ENCODE measurements at regions not wholly inside any gene's neighbourhood (a gene's known extent, or its start where the extent isn't known, plus 50 kb on each side); places are given as distances from the start of the nearest gene placed in this dataset.

DNA sequence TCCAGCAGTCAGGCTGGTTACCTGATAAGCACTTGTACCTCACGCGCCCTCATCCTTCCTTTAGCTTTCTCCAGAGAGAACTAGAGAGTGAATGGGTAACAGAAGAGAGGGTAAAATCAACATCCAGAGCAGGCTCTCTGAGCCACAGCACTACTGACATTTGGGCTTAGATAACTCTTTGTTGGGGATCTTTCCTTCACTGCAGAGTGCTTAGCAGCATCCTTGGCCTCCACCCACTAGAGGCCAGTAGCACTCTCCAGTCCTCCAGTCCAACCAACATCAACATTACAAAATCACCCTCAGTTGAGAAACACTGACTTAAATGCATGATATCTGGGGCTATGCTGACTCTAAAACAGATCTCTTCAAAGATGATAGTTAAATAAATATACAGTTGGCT lies 220.7 kb downstream of the TACR3 start:
- TF ChIP-seq, protein P1, sequence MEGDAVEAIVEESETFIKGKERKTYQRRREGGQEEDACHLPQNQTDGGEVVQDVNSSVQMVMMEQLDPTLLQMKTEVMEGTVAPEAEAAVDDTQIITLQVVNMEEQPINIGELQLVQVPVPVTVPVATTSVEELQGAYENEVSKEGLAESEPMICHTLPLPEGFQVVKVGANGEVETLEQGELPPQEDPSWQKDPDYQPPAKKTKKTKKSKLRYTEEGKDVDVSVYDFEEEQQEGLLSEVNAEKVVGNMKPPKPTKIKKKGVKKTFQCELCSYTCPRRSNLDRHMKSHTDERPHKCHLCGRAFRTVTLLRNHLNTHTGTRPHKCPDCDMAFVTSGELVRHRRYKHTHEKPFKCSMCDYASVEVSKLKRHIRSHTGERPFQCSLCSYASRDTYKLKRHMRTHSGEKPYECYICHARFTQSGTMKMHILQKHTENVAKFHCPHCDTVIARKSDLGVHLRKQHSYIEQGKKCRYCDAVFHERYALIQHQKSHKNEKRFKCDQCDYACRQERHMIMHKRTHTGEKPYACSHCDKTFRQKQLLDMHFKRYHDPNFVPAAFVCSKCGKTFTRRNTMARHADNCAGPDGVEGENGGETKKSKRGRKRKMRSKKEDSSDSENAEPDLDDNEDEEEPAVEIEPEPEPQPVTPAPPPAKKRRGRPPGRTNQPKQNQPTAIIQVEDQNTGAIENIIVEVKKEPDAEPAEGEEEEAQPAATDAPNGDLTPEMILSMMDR (IDR thresholded peaks at IDR 0.05; ENCODE audit: poor library complexity) = peak; percentile 18
- TF ChIP-seq EZH2phosphoT487 (IDR thresholded peaks at IDR 0.05; ENCODE audit: low read depth, severe bottlenecking, unreplicated experiment) = no peak
- TF ChIP-seq EZH2 (IDR thresholded peaks at IDR 0.05; ENCODE audit: borderline replicate concordance) = no peak
